GM19240 (cell line): ENCODE measurements at regions not wholly inside any gene's neighbourhood (a gene's known extent, or its start where the extent isn't known, plus 50 kb on each side); places are given as distances from the start of the nearest gene placed in this dataset.

Experiments used
- DNase-seq: peaks from one replicate; pipeline ENCODE4 v3.0.0; 2011; ENCODE audit warnings: low spot score; ENCODE audit not compliant: insufficient read length

GRCh38 chr3:152053866-152054265 is 180.4 kb downstream of the SUCNR1 start:
- DNase-seq = no peak

DNA sequence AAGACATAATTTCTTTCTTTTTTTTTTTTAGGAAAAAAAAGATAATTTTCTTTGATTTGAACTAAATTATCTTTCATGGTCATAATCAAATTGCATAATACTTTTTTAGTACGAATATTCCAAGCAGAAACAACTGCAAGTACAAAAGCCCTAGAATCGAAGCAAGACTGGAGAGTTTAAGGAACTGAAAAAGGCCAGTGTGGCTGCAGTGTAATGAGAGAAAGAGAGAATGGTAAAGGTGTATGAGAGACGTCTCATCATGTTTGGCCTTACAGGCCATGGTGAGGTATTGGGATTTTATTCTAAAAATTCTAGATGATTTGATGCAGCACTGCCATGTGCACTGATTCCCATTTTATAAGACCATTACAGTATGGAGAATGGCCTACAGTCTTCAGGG is 180.9 kb downstream of the SUCNR1 start:
- no peak for DNase-seq

DNA sequence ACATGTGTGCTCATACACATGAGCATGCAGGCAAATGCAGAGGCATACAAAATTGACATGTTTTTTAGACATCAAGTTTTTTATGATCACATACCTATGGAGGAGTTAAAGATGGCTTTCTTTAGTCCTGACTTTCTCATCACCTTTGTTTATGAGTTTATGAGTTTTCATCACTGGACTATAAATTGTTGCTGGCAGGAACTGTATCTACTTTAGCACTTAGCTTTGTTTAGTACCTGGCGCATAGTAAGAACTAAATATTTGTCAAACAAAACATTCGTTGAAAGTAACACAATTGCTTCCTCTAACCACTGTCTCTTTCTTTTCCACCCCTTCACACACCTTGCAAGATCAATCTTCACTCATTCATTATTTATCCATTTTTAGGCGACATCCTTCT is 182.6 kb downstream of the SUCNR1 start:
- no peak for DNase-seq

DNA sequence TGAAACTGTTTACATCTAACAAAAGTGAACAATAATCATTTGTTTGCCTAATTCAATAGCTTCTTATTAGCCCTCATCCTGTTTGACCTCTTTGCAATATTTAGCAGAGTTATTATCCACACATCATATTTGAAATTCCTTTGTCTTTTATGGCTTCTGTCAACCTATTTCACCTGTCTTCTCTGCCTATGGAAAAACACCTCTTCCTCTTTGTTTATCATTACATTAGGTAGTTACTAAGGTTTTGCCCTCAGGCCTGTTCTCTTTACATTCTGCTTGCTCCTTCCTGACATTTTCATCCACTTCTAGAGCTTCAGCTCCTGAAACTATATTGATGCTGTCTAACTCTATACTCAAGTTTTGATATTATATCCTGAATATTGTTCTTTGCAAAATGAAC is 183.0 kb downstream of the SUCNR1 start:
- no peak for DNase-seq

GRCh38 chr3:152056987-152057386 is 183.5 kb downstream of the SUCNR1 start:
- no peak for DNase-seq

- no peak for DNase-seq
Measured at GRCh38 chr3:152058856-152059255, 185.4 kb downstream of the SUCNR1 start.

GRCh38 chr3:152060701-152061100 is 187.3 kb downstream of the SUCNR1 start:
- no peak for DNase-seq

- DNase-seq = no peak
Measured at GRCh38 chr3:152061296-152061695, 187.9 kb downstream of the SUCNR1 start.

DNA sequence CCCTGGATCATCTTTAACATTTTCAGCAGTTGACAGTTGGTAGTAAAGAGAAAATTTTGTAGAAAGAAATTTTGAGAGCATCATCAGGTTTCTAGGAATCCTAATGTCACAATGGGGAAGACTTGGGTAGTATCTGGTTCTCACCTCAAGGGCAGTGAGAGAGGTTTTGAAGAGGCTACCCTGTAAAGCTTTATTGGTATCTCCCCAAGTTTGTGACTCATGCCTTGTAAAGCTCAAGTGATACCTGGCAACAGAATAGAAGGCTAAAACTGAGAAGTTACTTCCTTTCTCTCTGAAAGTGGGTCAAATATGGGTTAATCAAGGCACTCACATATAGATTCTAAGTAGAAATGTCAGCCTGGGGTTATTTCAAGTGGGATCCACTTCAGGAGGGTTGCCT is 196.4 kb downstream of the SUCNR1 start:
- no peak for DNase-seq

DNA sequence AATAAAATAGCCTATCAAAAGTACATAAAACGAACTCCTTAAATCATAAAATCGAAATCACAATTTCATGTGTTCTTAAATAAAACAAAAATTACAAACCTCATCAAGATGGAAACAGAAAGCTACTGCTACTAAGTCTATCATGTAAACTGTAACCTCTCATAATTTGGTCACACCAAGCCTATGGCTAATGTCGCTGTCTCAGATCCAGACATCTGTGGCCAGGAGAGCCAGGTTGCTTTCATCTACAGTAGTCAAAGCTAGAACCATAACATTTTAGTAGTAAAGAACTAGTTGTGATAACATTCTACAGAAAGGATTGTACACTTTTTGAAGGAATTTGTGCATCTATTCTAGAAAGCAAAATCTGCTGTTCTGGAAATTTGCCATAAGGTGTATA is 197.4 kb upstream of the MBNL1 start:
- DNase-seq = no peak

DNA sequence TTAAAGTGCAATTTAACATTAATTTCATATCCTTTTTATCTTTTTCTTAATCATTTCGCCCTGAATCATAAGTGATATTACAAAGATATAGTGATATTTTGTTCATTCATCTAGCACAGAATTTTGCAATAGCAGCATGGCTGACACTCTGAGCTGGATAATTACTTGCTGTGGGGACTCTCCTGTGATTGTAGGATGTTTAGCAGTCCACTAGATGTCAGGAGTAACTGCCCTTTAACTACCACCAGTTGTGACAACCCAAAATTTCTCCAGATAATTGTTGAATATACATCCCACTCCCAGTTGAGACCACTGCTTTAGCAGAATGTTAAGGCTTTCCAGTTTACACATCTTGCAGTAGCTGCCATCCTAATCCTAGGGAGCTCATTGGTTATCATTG is 196.8 kb upstream of the MBNL1 start:
- no peak for DNase-seq

DNA sequence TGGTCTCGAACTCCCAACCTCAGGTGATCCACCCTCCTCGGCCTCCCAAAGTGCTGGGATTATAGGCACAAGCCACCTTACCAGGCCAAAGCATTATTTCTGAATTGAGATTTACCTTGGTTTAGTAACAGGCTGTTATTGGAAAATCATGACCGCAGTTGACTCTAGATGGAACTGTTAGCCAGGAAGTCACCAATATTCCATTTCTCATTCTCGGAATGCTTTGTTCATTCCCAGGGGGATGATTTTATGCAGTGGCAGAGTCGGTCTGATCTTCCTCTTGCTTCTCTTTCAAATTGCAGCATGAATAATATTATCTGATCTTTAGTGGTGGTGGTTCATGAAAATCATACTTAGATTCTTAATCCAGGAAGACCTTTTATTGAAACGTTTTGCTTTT is 195.5 kb upstream of the MBNL1 start:
- DNase-seq = no peak

DNA sequence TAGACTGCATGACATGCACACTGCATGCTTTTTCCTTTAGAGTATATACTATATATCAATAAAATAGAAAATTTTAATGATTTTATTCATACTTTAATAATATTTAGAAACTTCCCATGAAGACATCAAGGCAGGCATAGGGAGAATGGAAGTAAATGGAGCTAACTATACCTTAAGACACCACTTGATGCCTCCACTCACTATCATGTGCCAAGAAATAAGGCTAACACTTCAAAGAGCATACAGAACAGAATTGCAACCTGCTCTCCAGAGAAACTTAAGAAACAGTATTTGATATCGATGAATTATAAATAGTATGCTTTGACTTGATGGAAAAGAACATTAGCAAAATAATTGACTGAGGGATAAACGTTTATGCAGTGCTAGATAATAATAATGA is 192.6 kb upstream of the MBNL1 start:
- DNase-seq = no peak

DNA sequence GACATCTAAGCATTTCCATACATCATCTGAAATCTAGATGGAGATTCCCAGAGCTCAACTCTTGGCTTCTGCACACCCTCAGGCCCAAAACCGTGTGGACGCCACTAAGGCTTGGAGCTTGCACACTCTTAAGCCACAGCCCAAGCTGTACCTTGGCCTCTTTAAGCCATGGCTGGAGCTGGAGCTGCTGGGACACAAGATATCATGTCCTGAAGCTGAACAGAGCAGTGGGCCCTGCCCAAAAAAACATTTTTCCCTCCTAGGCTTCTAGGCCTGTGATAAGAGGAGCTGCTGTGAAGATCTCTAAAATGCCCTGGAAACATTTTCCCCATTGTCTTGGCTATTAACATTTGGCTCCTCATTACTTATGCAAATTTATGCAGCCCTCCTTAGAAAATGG is 188.7 kb upstream of the MBNL1 start:
- DNase-seq = no peak

DNA sequence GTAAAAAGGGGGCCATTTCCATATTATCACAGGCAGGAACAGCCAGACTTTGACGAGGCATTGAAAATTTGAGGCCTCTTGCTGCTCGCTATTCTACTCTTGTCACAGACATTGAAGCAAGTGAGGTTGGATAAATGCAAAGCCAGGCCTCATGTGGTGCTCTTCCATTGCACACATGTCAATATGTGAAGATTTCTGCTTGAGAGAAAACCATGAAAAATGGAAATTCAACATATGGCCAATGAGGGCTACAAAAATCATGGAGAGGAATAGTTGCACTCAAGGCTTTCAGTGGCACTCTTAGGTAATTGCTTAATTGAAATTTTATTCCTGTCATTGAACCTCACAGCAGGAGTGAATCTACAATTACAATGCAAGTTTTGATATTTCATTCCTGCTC is 185.6 kb upstream of the MBNL1 start:
- no peak for DNase-seq

- no peak for DNase-seq
Measured at GRCh38 chr3:152084441-152085158, 184.1 kb upstream of the MBNL1 start.

GRCh38 chr3:152087153-152087552 is 181.6 kb upstream of the MBNL1 start:
- DNase-seq = no peak

- DNase-seq = no peak
Measured at GRCh38 chr3:152089528-152089927, 179.2 kb upstream of the MBNL1 start.

- no peak for DNase-seq
Measured at GRCh38 chr3:152091725-152092124, 177.0 kb upstream of the MBNL1 start.

- no peak for DNase-seq
Measured at GRCh38 chr3:152093901-152094300, 174.8 kb upstream of the MBNL1 start.

DNA sequence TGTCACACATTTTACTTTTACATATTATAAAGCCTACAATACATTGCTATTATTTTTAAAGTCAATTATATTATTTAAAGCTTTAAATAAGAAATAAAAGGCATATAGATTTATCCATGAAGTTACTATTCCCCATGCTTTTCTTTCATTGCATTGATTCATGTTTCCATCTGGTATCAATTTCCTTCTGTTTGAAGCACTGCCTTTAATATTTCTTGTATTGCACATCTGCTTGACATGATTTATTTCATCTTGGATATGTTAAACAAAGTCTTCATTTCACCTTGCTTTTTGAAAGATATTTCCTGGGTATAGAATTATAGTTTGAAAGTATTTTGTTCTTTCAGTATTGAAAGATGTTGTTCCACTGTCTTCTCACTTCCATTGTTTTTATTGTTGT is 174.3 kb upstream of the MBNL1 start:
- DNase-seq = no peak

- DNase-seq = no peak
Measured at GRCh38 chr3:152095472-152095871, 173.3 kb upstream of the MBNL1 start.

GRCh38 chr3:152096280-152096906 is 172.3 kb upstream of the MBNL1 start:
- DNase-seq = no peak
